COR-L47 (cell line): ENCODE measurements at regions not wholly inside any gene's neighbourhood (a gene's known extent, or its start where the extent isn't known, plus 50 kb on each side); places are given as distances from the start of the nearest gene placed in this dataset.

Source experiments
- DNase-seq: peaks from one replicate; lab custom pipeline; 2025; lab: John Stamatoyannopoulos, UW

GRCh38 chr15:26374806-26375205, 398.1 kb downstream of the GABRB3 start:
- DNase-seq = no peak

- DNase-seq = no peak
These were observed 400.2 kb downstream of the GABRB3 start for GRCh38 chr15:26372706-26373105.

- DNase-seq = no peak
These were observed 407.8 kb downstream of the GABRB3 start for GRCh38 chr15:26365077-26365476.

- no peak for DNase-seq
These were observed 413.0 kb downstream of the GABRB3 start for GRCh38 chr15:26359855-26360254.

- DNase-seq = no peak
These were observed 414.2 kb downstream of the GABRB3 start for GRCh38 chr15:26358708-26359107.

- DNase-seq = no peak
These were observed 415.2 kb downstream of the GABRB3 start for GRCh38 chr15:26357653-26358052.

- peak; percentile 59 for DNase-seq
These were observed 417.3 kb downstream of the GABRB3 start for GRCh38 chr15:26355472-26356074.

- peak; percentile 1 for DNase-seq
These were observed 420.0 kb downstream of the GABRB3 start for GRCh38 chr15:26352909-26353308.

GRCh38 chr15:26352406-26352805, 420.5 kb downstream of the GABRB3 start:
- peak; percentile 37 for DNase-seq

- no peak for DNase-seq
These were observed 447.4 kb downstream of the GABRB3 start for GRCh38 chr15:26325495-26325894.

- no peak for DNase-seq
These were observed 449.3 kb downstream of the GABRB3 start for GRCh38 chr15:26323566-26323965.

- no peak for DNase-seq
These were observed 454.2 kb downstream of the GABRB3 start for GRCh38 chr15:26318689-26319088.

- no peak for DNase-seq
These were observed 451.4 kb upstream of the ATP10A start for GRCh38 chr15:26314577-26314976.

GRCh38 chr15:26311710-26312236, 448.6 kb upstream of the ATP10A start:
- DNase-seq = no peak

- DNase-seq = no peak
These were observed 435.6 kb upstream of the ATP10A start for GRCh38 chr15:26298659-26299170.

- DNase-seq = no peak
These were observed 435.0 kb upstream of the ATP10A start for GRCh38 chr15:26298010-26298658.

- DNase-seq = peak; percentile 21
These were observed 432.4 kb upstream of the ATP10A start for GRCh38 chr15:26295336-26296085.

- DNase-seq = peak; percentile 38
These were observed 431.0 kb upstream of the ATP10A start for GRCh38 chr15:26294059-26294689.

GRCh38 chr15:26287381-26287780, 424.3 kb upstream of the ATP10A start:
- no peak for DNase-seq

- no peak for DNase-seq
These were observed 417.2 kb upstream of the ATP10A start for GRCh38 chr15:26280281-26280680.

GRCh38 chr15:26261966-26262365, 398.8 kb upstream of the ATP10A start:
- no peak for DNase-seq

GRCh38 chr15:26261413-26261812, 398.3 kb upstream of the ATP10A start:
- DNase-seq = no peak
